K562 (cell line): ENCODE measurements at regions not wholly inside any gene's neighbourhood (a gene's known extent, or its start where the extent isn't known, plus 50 kb on each side); places are given as distances from the start of the nearest gene placed in this dataset.

Experiments
- CREBBP ChIP-seq: IDR thresholded peaks from one replicate; pipeline ENCODE4 v1.6.1; 2012; ENCODE audit warnings: low read depth, mild to moderate bottlenecking, control low read depth, inconsistent platforms, low read length
- ETV5 ChIP-seq: sonication (generic); formaldehyde crosslinking; IDR thresholded peaks from 2 replicates; pipeline ENCODE4 v1.4.0; 2020; ENCODE audit warnings: low read depth, mild to moderate bottlenecking, missing genetic modification reagents
- HEY1 ChIP-seq: fragments of 250-450 bp; sonication (Bioruptor Pico); IDR thresholded peaks from 2 replicates; pipeline ENCODE4 v1.5.0; 2020; ENCODE audit warnings: mild to moderate bottlenecking, moderate library complexity, borderline replicate concordance
- RAD21 ChIP-seq, 2 experiments: fragments of 250-450 bp in 1 of 2; fragments of 450-650 bp in 1 of 2; sonication (Bioruptor Pico) in 1 of 2; formaldehyde crosslinking in 1 of 2; IDR thresholded peaks in 1 of 2; conservative IDR thresholded peaks in 1 of 2; 2 replicates each; pipeline versions ENCODE4 v1.4.0 to v1.8.0; 2020 to 2022; ENCODE audit warnings: mild to moderate bottlenecking in 2 of 2, moderate library complexity in 1 of 2
- RNF219 ChIP-seq: fragments of 250-450 bp; sonication (Bioruptor Pico); IDR thresholded peaks from 2 replicates; pipeline ENCODE4 v1.5.0; 2022; ENCODE audit warnings: mild to moderate bottlenecking
- SNRNP70 ChIP-seq: fragments of 200-400 bp; formaldehyde crosslinking; optimal IDR thresholded peaks from 2 replicates; pipeline ENCODE3; 2017; ENCODE audit warnings: low read depth, low read length
- ZNF644 ChIP-seq: fragments of 200-800 bp; sonication (Bioruptor generic); IDR thresholded peaks from 2 replicates; pipeline ENCODE4 v1.6.1; 2016; ENCODE audit warnings: low read depth, missing genetic modification characterization, missing compliant biosample characterization
- TF ChIP-seq, protein P1 (sequence below), 3 experiments: IDR thresholded peaks in 2 of 3; conservative IDR thresholded peaks in 1 of 3; 2 replicates each; pipeline ENCODE4 v1.5.1; 2011 to 2012; ENCODE audit warnings: low read length in 3 of 3, mild to moderate bottlenecking in 3 of 3, control low read depth in 2 of 3, improper control_type of control experiment in 1 of 3, inconsistent platforms in 1 of 3, low read depth in 1 of 3, mixed read lengths in 1 of 3, moderate library complexity in 1 of 3; ENCODE audit not compliant: insufficient read depth in 2 of 3

- TF ChIP-seq CREBBP (no peak), SNRNP70 (no peak), ZNF644 (tag) (no peak), RNF219 (CRISPR knock-in tag) (no peak), RAD21 (CRISPR knock-in tag; conservative IDR thresholded peaks at IDR 0.05 in 1 of 2, IDR thresholded peaks at IDR 0.05 in 1 of 2) (no peak), ETV5 (CRISPR knock-in tag) (no peak), HEY1 (CRISPR knock-in tag) (no peak)
- TF ChIP-seq, protein P1, sequence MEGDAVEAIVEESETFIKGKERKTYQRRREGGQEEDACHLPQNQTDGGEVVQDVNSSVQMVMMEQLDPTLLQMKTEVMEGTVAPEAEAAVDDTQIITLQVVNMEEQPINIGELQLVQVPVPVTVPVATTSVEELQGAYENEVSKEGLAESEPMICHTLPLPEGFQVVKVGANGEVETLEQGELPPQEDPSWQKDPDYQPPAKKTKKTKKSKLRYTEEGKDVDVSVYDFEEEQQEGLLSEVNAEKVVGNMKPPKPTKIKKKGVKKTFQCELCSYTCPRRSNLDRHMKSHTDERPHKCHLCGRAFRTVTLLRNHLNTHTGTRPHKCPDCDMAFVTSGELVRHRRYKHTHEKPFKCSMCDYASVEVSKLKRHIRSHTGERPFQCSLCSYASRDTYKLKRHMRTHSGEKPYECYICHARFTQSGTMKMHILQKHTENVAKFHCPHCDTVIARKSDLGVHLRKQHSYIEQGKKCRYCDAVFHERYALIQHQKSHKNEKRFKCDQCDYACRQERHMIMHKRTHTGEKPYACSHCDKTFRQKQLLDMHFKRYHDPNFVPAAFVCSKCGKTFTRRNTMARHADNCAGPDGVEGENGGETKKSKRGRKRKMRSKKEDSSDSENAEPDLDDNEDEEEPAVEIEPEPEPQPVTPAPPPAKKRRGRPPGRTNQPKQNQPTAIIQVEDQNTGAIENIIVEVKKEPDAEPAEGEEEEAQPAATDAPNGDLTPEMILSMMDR (IDR thresholded peaks at IDR 0.05 in 2 of 3, conservative IDR thresholded peaks at IDR 0.05 in 1 of 3; ENCODE audit: insufficient read depth in 2 of 3, low read depth in 1 of 3, low read length in 3 of 3), result no peak
Observed at GRCh38 chr12:92469837-92470236, 233.0 kb upstream of the PLEKHG7 start.
